GM12892 (cell line): ENCODE measurements at regions not wholly inside any gene's neighbourhood (a gene's known extent, or its start where the extent isn't known, plus 50 kb on each side); places are given as distances from the start of the nearest gene placed in this dataset.

ENCODE experiments used
- DNase-seq: peaks from one replicate; pipeline ENCODE4 v3.0.0; 2011; ENCODE audit not compliant: insufficient read length
- FAIRE-seq: peaks from 2 replicates; lab custom pipeline; 2011; peaks lifted over from hg19 to GRCh38; lab: Jason Lieb, UNC
- POLR2A ChIP-seq: IDR thresholded peaks from 2 replicates; pipeline ENCODE4 v1.6.1; 2011; ENCODE audit warnings: low read depth, low read length, control low read depth
- POLR2AphosphoS5 ChIP-seq: IDR thresholded peaks from 2 replicates; pipeline ENCODE4 v1.6.1; 2011; ENCODE audit warnings: low read depth, low read length, control low read depth
- TAF1 ChIP-seq: IDR thresholded peaks from 2 replicates; pipeline ENCODE4 v1.6.1; 2011; ENCODE audit warnings: low read depth, mild to moderate bottlenecking, control low read depth, low read length, borderline replicate concordance

GRCh38 chr3:83002869-83003445 is 1241.5 kb upstream of the GBE1 start:
- DNase-seq (no peak), FAIRE-seq (no peak)
- no peak for TF ChIP-seq TAF1

GRCh38 chr3:82999777-83000176 is 1238.3 kb upstream of the GBE1 start:
- DNase-seq (no peak), FAIRE-seq (no peak)
- TF ChIP-seq POLR2AphosphoS5 = no peak
- no peak for TF ChIP-seq POLR2A
- TF ChIP-seq TAF1 = no peak

- FAIRE-seq (no peak), DNase-seq (no peak)
- no peak for TF ChIP-seq POLR2A
- TF ChIP-seq TAF1 = no peak
- TF ChIP-seq POLR2AphosphoS5 = no peak
These were observed 1216.9 kb upstream of the GBE1 start for GRCh38 chr3:82978368-82978767.

- FAIRE-seq (no peak), DNase-seq (no peak)
- TF ChIP-seq POLR2AphosphoS5 (no peak), TAF1 (no peak), POLR2A (no peak)
These were observed 1216.4 kb upstream of the GBE1 start for GRCh38 chr3:82977871-82978270.

- FAIRE-seq = no peak
- no peak for DNase-seq
- no peak for TF ChIP-seq POLR2A
These were observed 1212.3 kb upstream of the GBE1 start for GRCh38 chr3:82973791-82974190.

- TF ChIP-seq POLR2A = no peak
- no peak for TF ChIP-seq TAF1
- no peak for TF ChIP-seq POLR2AphosphoS5
- no peak for FAIRE-seq
These were observed 1198.9 kb upstream of the GBE1 start for GRCh38 chr3:82960379-82960778.

GRCh38 chr3:82957696-82958095 is 1196.3 kb upstream of the GBE1 start:
- TF ChIP-seq POLR2A (no peak), POLR2AphosphoS5 (no peak), TAF1 (no peak)
- FAIRE-seq (no peak), DNase-seq (no peak)

More at GRCh38 chr3:82960379-82960778, 1198.9 kb upstream of the GBE1 start:
- no peak for DNase-seq

- FAIRE-seq = no peak
- TF ChIP-seq POLR2A (no peak), POLR2AphosphoS5 (no peak), TAF1 (no peak)
- no peak for DNase-seq
These were observed 1195.6 kb upstream of the GBE1 start for GRCh38 chr3:82957079-82957478.

GRCh38 chr3:82954486-82954885 is 1193.0 kb upstream of the GBE1 start:
- no peak for DNase-seq
- TF ChIP-seq POLR2AphosphoS5 = no peak
- no peak for TF ChIP-seq POLR2A
- no peak for TF ChIP-seq TAF1
- no peak for FAIRE-seq

GRCh38 chr3:82942041-82942440 is 1180.6 kb upstream of the GBE1 start:
- TF ChIP-seq POLR2AphosphoS5 = no peak
- TF ChIP-seq POLR2A = no peak
- no peak for TF ChIP-seq TAF1
- no peak for FAIRE-seq
- no peak for DNase-seq

- TF ChIP-seq POLR2AphosphoS5 (no peak), TAF1 (no peak), POLR2A (no peak)
- FAIRE-seq = no peak
- no peak for DNase-seq
These were observed 1178.7 kb upstream of the GBE1 start for GRCh38 chr3:82940124-82940523.

GRCh38 chr3:82939491-82940097 is 1178.1 kb upstream of the GBE1 start:
- FAIRE-seq (no peak), DNase-seq (no peak)
- TF ChIP-seq POLR2AphosphoS5 (no peak), TAF1 (no peak), POLR2A (no peak)
